IPS DF 6.9 (cell line): ENCODE measurements at regions not wholly inside any gene's neighbourhood (a gene's known extent, or its start where the extent isn't known, plus 50 kb on each side); places are given as distances from the start of the nearest gene placed in this dataset.

Experiments used
- DNase-seq: peaks from one replicate; pipeline ENCODE4 v3.0.0-alpha.2; 2013; ENCODE audit warnings: low read depth, low spot score
- H3K27ac ChIP-seq: one replicate; pipeline ENCODE4 v1.5.1; 2013; ENCODE audit warnings: low read length, control low read depth
- H3K27me3 ChIP-seq: 2 replicates; pipeline ENCODE4 v1.6.1; 2013; ENCODE audit warnings: mild to moderate bottlenecking, low read length; ENCODE audit not compliant: control insufficient read depth, insufficient read depth
- H3K36me3 ChIP-seq: 2 replicates; pipeline ENCODE4 v1.6.1; 2013; ENCODE audit warnings: low read length; ENCODE audit not compliant: control insufficient read depth, insufficient read depth
- H3K4me1 ChIP-seq: 2 replicates; pipeline ENCODE4 v1.6.1; 2013; ENCODE audit warnings: low read length; ENCODE audit not compliant: control insufficient read depth, insufficient read depth
- H3K4me3 ChIP-seq: 2 replicates; pipeline ENCODE4 v1.5.1; 2013; ENCODE audit warnings: mild to moderate bottlenecking, low read length
- H3K9me3 ChIP-seq: 2 replicates; pipeline ENCODE4 v1.6.1; 2013; ENCODE audit warnings: low read length, inconsistent platforms; ENCODE audit not compliant: control insufficient read depth, insufficient read depth
- WGBS: extraction: QIAGEN DNeasy Blood & Tissue Kit; methylation state at CpG from one replicate; pipeline ENCODE4 v1.1.7; 2013; ENCODE audit warnings: mixed read lengths, missing lambda C conversion rate; ENCODE audit not compliant: insufficient read length, insufficient coverage; 5-methylcytosine and 5-hydroxymethylcytosine counted together

GRCh38 chr3:13258986-13259514 lies 161.1 kb downstream of the NUP210 start:
- no peaks in the 10 kb centered on the region for H3K27me3 ChIP-seq
- 0 out of 2 replicates have a peak, but pooled peaks cover 2% of the 10 kb centered on the region for H3K4me1 ChIP-seq
- no peaks in the 10 kb centered on the region; the same call in 1 of the 2 replicates for H3K36me3 ChIP-seq
- H3K4me3 ChIP-seq = no peak overlapping the region
- no peak for DNase-seq
- H3K27ac ChIP-seq = no peak overlapping the region
- H3K9me3 ChIP-seq = no peaks in the 10 kb centered on the region
- no CpG with 5 or more reads among the region's 9 CpGs for WGBS

GRCh38 chr3:13258280-13258679 lies 161.8 kb downstream of the NUP210 start:
- Histone ChIP-seq H3K4me1 (0 out of 2 replicates have a peak, but pooled peaks cover 2% of the 10 kb centered on the region), H3K27me3 (no peaks in the 10 kb centered on the region), H3K4me3 (no peak overlapping the region), H3K36me3 (no peaks in the 10 kb centered on the region; the same call in 1 of the 2 replicates), H3K9me3 (no peaks in the 10 kb centered on the region), H3K27ac (no peak overlapping the region)
- WGBS = no CpG with 5 or more reads among the region's 4 CpGs
- DNase-seq = no peak

GRCh38 chr3:13257666-13258065 lies 162.5 kb downstream of the NUP210 start:
- no peaks in the 10 kb centered on the region for H3K9me3 ChIP-seq
- no peaks in the 10 kb centered on the region for H3K27me3 ChIP-seq
- no peaks in the 10 kb centered on the region; the same call in 1 of the 2 replicates for H3K36me3 ChIP-seq
- no CpG with 5 or more reads among the region's 4 CpGs for WGBS
- 0 out of 2 replicates have a peak, but pooled peaks cover 2% of the 10 kb centered on the region for H3K4me1 ChIP-seq
- no peak for DNase-seq
- H3K27ac ChIP-seq = no peak overlapping the region
- no peak overlapping the region for H3K4me3 ChIP-seq

GRCh38 chr3:13256845-13257244 lies 163.3 kb downstream of the NUP210 start:
- Histone ChIP-seq H3K27ac (no peak overlapping the region), H3K27me3 (no peaks in the 10 kb centered on the region), H3K9me3 (no peaks in the 10 kb centered on the region), H3K4me1 (0 out of 2 replicates have a peak, but pooled peaks cover under 1% of the 10 kb centered on the region), H3K36me3 (no peaks in the 10 kb centered on the region; the same call in 1 of the 2 replicates), H3K4me3 (no peak overlapping the region)
- DNase-seq = no peak
- no CpG with 5 or more reads among the region's 8 CpGs for WGBS

DNA sequence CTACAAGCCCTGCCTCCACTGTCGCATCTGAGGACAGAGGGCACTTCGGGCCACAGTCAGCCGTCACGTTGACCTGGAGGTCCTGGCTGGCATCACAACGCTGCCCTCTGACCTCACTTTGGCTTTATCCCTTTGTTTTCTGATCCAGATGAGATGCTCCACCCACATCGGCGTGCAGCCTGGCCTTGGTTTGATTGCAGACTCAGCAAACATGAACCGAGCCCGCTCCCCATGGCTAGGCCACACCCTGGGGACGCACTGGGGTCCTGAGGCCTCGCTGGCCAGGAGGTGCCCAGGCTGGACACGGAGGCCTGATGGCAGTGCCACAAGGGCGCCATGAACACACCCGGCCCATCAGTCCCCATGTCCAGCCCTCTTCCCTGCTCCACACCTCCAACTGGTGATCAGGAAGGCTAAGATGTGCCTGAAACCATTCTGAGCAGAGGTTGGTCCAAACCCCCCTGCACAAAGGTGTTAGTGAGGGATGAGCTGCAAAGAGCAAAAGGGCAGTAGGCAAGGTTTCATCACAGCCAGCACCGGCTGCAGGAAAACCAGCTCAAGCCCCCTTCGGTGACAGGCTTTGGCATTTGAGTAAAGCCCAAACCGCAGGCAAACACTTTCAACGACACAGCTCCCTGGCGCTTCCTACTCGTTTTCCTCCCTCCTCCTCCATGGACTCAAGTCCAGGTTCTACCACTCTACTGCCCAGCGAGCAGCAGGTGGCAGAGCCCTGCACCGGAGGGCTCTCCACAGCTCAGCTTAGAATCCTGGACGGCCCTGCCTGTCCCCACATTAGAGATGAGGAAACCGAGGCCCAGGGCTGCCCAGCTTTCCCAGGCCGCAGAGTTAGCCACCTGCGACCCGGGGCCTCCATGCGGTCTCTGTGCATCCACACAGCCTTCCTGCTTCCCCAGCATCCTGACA lies 165.8 kb downstream of the NUP210 start:
- H3K4me3 ChIP-seq = no peak overlapping the region
- no CpG with 5 or more reads among the region's 28 CpGs for WGBS
- H3K27ac ChIP-seq = no peak overlapping the region
- no peaks in the 10 kb centered on the region for H3K27me3 ChIP-seq
- H3K9me3 ChIP-seq = no peaks in the 10 kb centered on the region
- H3K4me1 ChIP-seq = no peaks in the 10 kb centered on the region
- H3K36me3 ChIP-seq = no peaks in the 10 kb centered on the region; the same call in 1 of the 2 replicates
- no peak for DNase-seq

DNA sequence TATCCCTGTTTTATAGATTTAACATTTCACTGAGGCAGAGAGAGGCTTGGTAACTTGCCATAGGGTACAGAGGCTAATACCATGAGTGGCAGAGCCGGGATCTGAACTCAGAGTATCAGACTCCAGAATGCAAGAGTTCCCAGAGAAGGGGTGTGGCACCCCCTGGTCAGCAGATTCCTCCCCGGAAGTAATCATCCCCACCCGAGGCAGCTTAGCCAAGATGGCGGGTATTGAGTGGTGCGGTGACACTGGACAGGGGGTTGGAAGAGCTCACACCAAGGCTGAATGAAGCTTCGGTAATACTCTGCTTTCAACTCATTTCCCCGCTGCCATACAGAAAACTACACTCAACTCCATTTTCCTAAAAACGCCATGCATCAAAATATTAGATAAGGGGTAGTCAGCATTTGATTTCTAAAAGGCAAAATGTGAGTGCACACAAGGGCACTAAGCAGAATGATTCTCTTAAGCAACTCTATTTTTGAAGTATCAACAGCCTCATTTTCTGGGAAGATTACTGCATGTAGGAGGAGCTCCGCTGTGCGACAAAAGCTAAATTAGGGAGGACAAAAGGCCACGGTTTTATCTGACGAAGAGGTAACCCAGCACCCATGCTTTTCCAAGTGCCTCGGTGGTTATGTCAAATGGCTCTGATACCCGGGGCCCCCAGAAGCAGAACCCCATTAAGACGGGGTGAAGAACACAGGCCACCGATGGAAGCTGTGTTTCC lies 166.7 kb downstream of the NUP210 start:
- no peak for DNase-seq
- H3K36me3 ChIP-seq = no peaks in the 10 kb centered on the region; the same call in 1 of the 2 replicates
- H3K27ac ChIP-seq = no peak overlapping the region
- no peaks in the 10 kb centered on the region for H3K27me3 ChIP-seq
- WGBS = no CpG with 5 or more reads among the region's 16 CpGs
- no peaks in the 10 kb centered on the region for H3K9me3 ChIP-seq
- H3K4me3 ChIP-seq = no peak overlapping the region
- H3K4me1 ChIP-seq = no peaks in the 10 kb centered on the region

GRCh38 chr3:13252207-13252606 lies 167.9 kb downstream of the NUP210 start:
- H3K4me1 ChIP-seq = no peaks in the 10 kb centered on the region
- DNase-seq = no peak
- no CpG with 5 or more reads among the region's 10 CpGs for WGBS

GRCh38 chr3:13251166-13251903 lies 168.8 kb downstream of the NUP210 start:
- H3K27ac ChIP-seq = no peak overlapping the region
- no peaks in the 10 kb centered on the region for H3K4me1 ChIP-seq
- no peaks in the 10 kb centered on the region for H3K9me3 ChIP-seq
- DNase-seq = no peak
- no peak overlapping the region for H3K4me3 ChIP-seq
- WGBS = 100% methylated on average over 1 of the region's 4 CpGs
- H3K27me3 ChIP-seq = no peaks in the 10 kb centered on the region
- H3K36me3 ChIP-seq = no peaks in the 10 kb centered on the region; the same call in 1 of the 2 replicates

More at GRCh38 chr3:13252207-13252606, 167.9 kb downstream of the NUP210 start:
- no peaks in the 10 kb centered on the region; the same call in 1 of the 2 replicates for H3K36me3 ChIP-seq
- no peaks in the 10 kb centered on the region for H3K9me3 ChIP-seq
- no peak overlapping the region for H3K4me3 ChIP-seq
- H3K27me3 ChIP-seq = no peaks in the 10 kb centered on the region
- no peak overlapping the region for H3K27ac ChIP-seq

- no peaks in the 10 kb centered on the region for H3K9me3 ChIP-seq
- no peaks in the 10 kb centered on the region for H3K4me1 ChIP-seq
- no peaks in the 10 kb centered on the region; the same call in 1 of the 2 replicates for H3K36me3 ChIP-seq
- no peak for DNase-seq
- WGBS = no CpG with 5 or more reads among the region's 22 CpGs
- H3K27ac ChIP-seq = no peak overlapping the region
- H3K4me3 ChIP-seq = no peak overlapping the region
- no peaks in the 10 kb centered on the region for H3K27me3 ChIP-seq
Measured at GRCh38 chr3:13249664-13250390, 170.3 kb downstream of the NUP210 start.
